Activated CD8-positive, alpha-beta memory T cell treated with anti-CD3 and anti-CD28 coated beads for 48 hours (primary cell): ENCODE measurements at regions not wholly inside any gene's neighbourhood (a gene's known extent, or its start where the extent isn't known, plus 50 kb on each side); places are given as distances from the start of the nearest gene placed in this dataset.

Source experiments
- DNase-seq, 3 experiments: peaks; one replicate each; pipeline ENCODE4 v3.0.0-alpha.2; 2020; ENCODE audit warnings: low read depth in 2 of 3, low spot score in 2 of 3

GRCh38 chr12:93174473-93174872 lies 203.3 kb upstream of the NUDT4 start:
- DNase-seq = no peak

GRCh38 chr12:93176165-93176564 lies 201.6 kb upstream of the NUDT4 start:
- no peak for DNase-seq

- no peak for DNase-seq
These were observed 201.1 kb upstream of the NUDT4 start for GRCh38 chr12:93176610-93177126.

GRCh38 chr12:93177208-93178153 lies 200.2 kb upstream of the NUDT4 start:
- DNase-seq = no peak

- DNase-seq = no peak
These were observed 199.4 kb upstream of the NUDT4 start for GRCh38 chr12:93178154-93178878.

GRCh38 chr12:93179792-93180191 lies 197.9 kb upstream of the NUDT4 start:
- no peak for DNase-seq

GRCh38 chr12:93180566-93180965 lies 197.2 kb upstream of the NUDT4 start:
- DNase-seq = no peak

- no peak for DNase-seq
These were observed 196.2 kb upstream of the NUDT4 start for GRCh38 chr12:93181409-93181965.

GRCh38 chr12:93183940-93184671 lies 193.6 kb upstream of the NUDT4 start:
- no peak for DNase-seq

- no peak for DNase-seq
These were observed 192.9 kb upstream of the NUDT4 start for GRCh38 chr12:93184672-93185368.

GRCh38 chr12:93185369-93185741 lies 192.4 kb upstream of the NUDT4 start:
- DNase-seq = no peak

- no peak for DNase-seq
These were observed 191.6 kb upstream of the NUDT4 start for GRCh38 chr12:93186131-93186530.

- no peak for DNase-seq
These were observed 191.1 kb upstream of the NUDT4 start for GRCh38 chr12:93186621-93187020.

GRCh38 chr12:93191423-93191822 lies 186.3 kb upstream of the NUDT4 start:
- DNase-seq = no peak

- DNase-seq = no peak
These were observed 185.8 kb upstream of the NUDT4 start for GRCh38 chr12:93191956-93192355.

GRCh38 chr12:93192878-93193277 lies 184.8 kb upstream of the NUDT4 start:
- no peak for DNase-seq

GRCh38 chr12:93195511-93195910 lies 182.2 kb upstream of the NUDT4 start:
- no peak for DNase-seq

GRCh38 chr12:93197067-93197593 lies 180.6 kb upstream of the NUDT4 start:
- no peak for DNase-seq

- DNase-seq = no peak
These were observed 179.6 kb upstream of the NUDT4 start for GRCh38 chr12:93198086-93198485.

- no peak for DNase-seq
These were observed 177.9 kb upstream of the NUDT4 start for GRCh38 chr12:93199831-93200236.
